ENCODE measurements at regions not wholly inside any gene's neighbourhood (a gene's known extent, or its start where the extent isn't known, plus 50 kb on each side); places are given as distances from the start of the nearest gene placed in this dataset.

DNA sequence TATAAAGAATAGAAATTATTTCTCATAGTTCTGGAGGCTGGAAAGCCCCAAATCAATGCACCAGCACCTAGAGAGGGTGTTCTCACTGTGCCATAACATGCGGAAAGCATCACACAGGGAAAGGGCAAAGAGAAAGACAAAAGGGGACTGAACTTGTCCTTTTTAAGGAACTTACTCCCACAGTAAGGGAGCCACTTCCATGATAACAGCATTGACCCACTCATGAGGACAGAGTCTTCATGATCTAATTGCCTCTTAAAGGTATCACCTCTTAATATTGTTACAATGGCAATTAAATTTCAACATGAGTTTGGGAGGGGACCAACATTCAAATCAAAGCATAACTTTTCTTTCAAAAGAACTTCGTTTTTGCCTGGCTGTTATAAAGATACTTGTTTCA, 582.2 kb upstream of the ARID1B start:
- TF ChIP-seq, protein P1, sequence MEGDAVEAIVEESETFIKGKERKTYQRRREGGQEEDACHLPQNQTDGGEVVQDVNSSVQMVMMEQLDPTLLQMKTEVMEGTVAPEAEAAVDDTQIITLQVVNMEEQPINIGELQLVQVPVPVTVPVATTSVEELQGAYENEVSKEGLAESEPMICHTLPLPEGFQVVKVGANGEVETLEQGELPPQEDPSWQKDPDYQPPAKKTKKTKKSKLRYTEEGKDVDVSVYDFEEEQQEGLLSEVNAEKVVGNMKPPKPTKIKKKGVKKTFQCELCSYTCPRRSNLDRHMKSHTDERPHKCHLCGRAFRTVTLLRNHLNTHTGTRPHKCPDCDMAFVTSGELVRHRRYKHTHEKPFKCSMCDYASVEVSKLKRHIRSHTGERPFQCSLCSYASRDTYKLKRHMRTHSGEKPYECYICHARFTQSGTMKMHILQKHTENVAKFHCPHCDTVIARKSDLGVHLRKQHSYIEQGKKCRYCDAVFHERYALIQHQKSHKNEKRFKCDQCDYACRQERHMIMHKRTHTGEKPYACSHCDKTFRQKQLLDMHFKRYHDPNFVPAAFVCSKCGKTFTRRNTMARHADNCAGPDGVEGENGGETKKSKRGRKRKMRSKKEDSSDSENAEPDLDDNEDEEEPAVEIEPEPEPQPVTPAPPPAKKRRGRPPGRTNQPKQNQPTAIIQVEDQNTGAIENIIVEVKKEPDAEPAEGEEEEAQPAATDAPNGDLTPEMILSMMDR (IDR thresholded peaks at IDR 0.05) = no peak
- TF ChIP-seq POLR2A (IDR thresholded peaks at IDR 0.05) = no peak
